H1 (cell line): ENCODE measurements at regions not wholly inside any gene's neighbourhood (a gene's known extent, or its start where the extent isn't known, plus 50 kb on each side); places are given as distances from the start of the nearest gene placed in this dataset.

Experiments used
- CTCF ChIA-PET: fragments of 300-600 bp; sonication (Branson Sonifier 250); formaldehyde crosslinking; loops from one replicate; lab custom pipeline; 2021; ENCODE audit not compliant: partially characterized antibody; lab: Charles Lee
- POLR2A ChIA-PET: fragments of 300-600 bp; sonication (Branson Sonifier 250); formaldehyde crosslinking; loops from one replicate; lab custom pipeline; 2021; ENCODE audit warnings: inconsistent platforms; ENCODE audit not compliant: partially characterized antibody; lab: Charles Lee
- DNase-seq, 2 experiments: peaks; one replicate each; pipeline versions ENCODE4 v3.0.0 to v3.0.0-alpha.2; 2010 to 2022; ENCODE audit warnings: low spot score in 2 of 2, low read depth in 1 of 2, mixed read lengths in 1 of 2
- FAIRE-seq: peaks from 2 replicates; lab custom pipeline; 2011; peaks lifted over from hg19 to GRCh38; lab: Jason Lieb, UNC
- H2AFZ ChIP-seq: 2 replicates; pipeline ENCODE4 v1.8.1; 2012; ENCODE audit warnings: low read length, inconsistent platforms
- H2AK5ac ChIP-seq: 2 replicates; pipeline ENCODE4 v1.6.1; 2013; ENCODE audit warnings: low read depth, low read length
- H2BK120ac ChIP-seq: replicated peaks from 2 replicates; pipeline ENCODE3; 2013; ENCODE audit warnings: low read depth, low read length, inconsistent platforms
- H2BK12ac ChIP-seq: 2 replicates; pipeline ENCODE4 v1.6.1; 2013; ENCODE audit warnings: low read depth, low read length
- H2BK15ac ChIP-seq: 2 replicates; pipeline ENCODE4 v1.6.1; 2013; ENCODE audit warnings: low read length
- H2BK20ac ChIP-seq: 2 replicates; pipeline ENCODE4 v1.6.1; 2013; ENCODE audit warnings: low read length
- H2BK5ac ChIP-seq: 2 replicates; pipeline ENCODE4 v1.6.1; 2013; ENCODE audit warnings: low read depth, low read length
- H3K14ac ChIP-seq: 2 replicates; pipeline ENCODE4 v1.6.1; 2013; ENCODE audit warnings: inconsistent platforms; ENCODE audit not compliant: insufficient read length
- H3K18ac ChIP-seq: 2 replicates; pipeline ENCODE4 v1.6.1; 2013; ENCODE audit warnings: low read length; ENCODE audit errors: extremely low read depth
- H3K23ac ChIP-seq: 2 replicates; pipeline ENCODE4 v1.6.1; 2013; ENCODE audit warnings: inconsistent platforms; ENCODE audit not compliant: insufficient read length
- H3K23me2 ChIP-seq: 2 replicates; pipeline ENCODE4 v1.6.1; 2013; ENCODE audit warnings: low read depth, low read length
- H3K27ac ChIP-seq: 2 replicates; pipeline ENCODE4 v1.6.1; 2011; ENCODE audit warnings: low read depth, low read length, inconsistent platforms
- H3K27me3 ChIP-seq, 4 experiments: replicated peaks in 1 of 4; 1 replicate in 1 of 4; 2 replicates in 3 of 4; pipeline versions ENCODE4 v1.6.1 to v1.8.1; 2011 to 2013; ENCODE audit warnings: low read length in 3 of 4, mild to moderate bottlenecking in 3 of 4, inconsistent platforms in 2 of 4, mixed read lengths in 2 of 4, moderate library complexity in 1 of 4; ENCODE audit not compliant: control insufficient read depth in 3 of 4, insufficient read depth in 3 of 4; ENCODE audit errors: extremely low read depth in 1 of 4
- H3K36me3 ChIP-seq, 4 experiments: 2 replicates each; pipeline versions ENCODE4 v1.6.1 to v1.8.1; 2011 to 2013; ENCODE audit warnings: mild to moderate bottlenecking in 4 of 4, low read length in 3 of 4, moderate library complexity in 2 of 4, control low read depth in 1 of 4, inconsistent platforms in 1 of 4; ENCODE audit not compliant: insufficient read depth in 4 of 4, control insufficient read depth in 2 of 4
- H3K4ac ChIP-seq: replicated peaks from 2 replicates; pipeline ENCODE3; 2013; ENCODE audit warnings: low read length, low read depth, mixed read lengths, inconsistent platforms; ENCODE audit not compliant: insufficient read length
- H3K4me1 ChIP-seq, 4 experiments: replicated peaks in 1 of 4; 1 replicate in 1 of 4; 2 replicates in 3 of 4; pipeline versions ENCODE4 v1.6.1 to v1.8.1; 2011 to 2013; ENCODE audit warnings: low read length in 3 of 4, inconsistent platforms in 2 of 4, mixed read lengths in 1 of 4; ENCODE audit not compliant: insufficient read depth in 4 of 4, control insufficient read depth in 3 of 4
- H3K4me2 ChIP-seq, 2 experiments: 2 replicates each; pipeline versions ENCODE4 v1.6.1 to v1.8.1; 2011 to 2013; ENCODE audit warnings: low read depth in 2 of 2, low read length in 2 of 2, control low read depth in 1 of 2, inconsistent platforms in 1 of 2, mild to moderate bottlenecking in 1 of 2; ENCODE audit not compliant: insufficient read depth in 1 of 2
- H3K4me3 ChIP-seq, 4 experiments: fragments of 200-600, 300-600 bp in 1 of 4; sonication (generic), shearing (Covaris generic), sonication (Bioruptor Twin) in 1 of 4; 2 replicates each; pipeline versions ENCODE4 v1.5.1 to v1.8.1; 2011 to 2016; ENCODE audit warnings: low read length in 4 of 4, low read depth in 3 of 4, control low read depth in 2 of 4, inconsistent platforms in 2 of 4, mild to moderate bottlenecking in 2 of 4, mixed read lengths in 1 of 4, moderate library complexity in 1 of 4; ENCODE audit not compliant: insufficient read depth in 2 of 4; ENCODE audit errors: extremely low read depth in 1 of 4
- H3K56ac ChIP-seq: replicated peaks from 2 replicates; pipeline ENCODE3; 2013; ENCODE audit warnings: low read depth, mild to moderate bottlenecking, mixed read lengths, low read length, inconsistent platforms; ENCODE audit not compliant: insufficient read length
- H3K79me1 ChIP-seq: 2 replicates; pipeline ENCODE4 v1.6.1; 2013; ENCODE audit warnings: low read depth, low read length, control low read depth
- H3K79me2 ChIP-seq, 2 experiments: 2 replicates each; pipeline versions ENCODE4 v1.6.1 to v1.8.1; 2012 to 2013; ENCODE audit warnings: low read length in 2 of 2, mild to moderate bottlenecking in 2 of 2, inconsistent platforms in 1 of 2; ENCODE audit not compliant: insufficient read depth in 2 of 2, control insufficient read depth in 1 of 2
- H3K9ac ChIP-seq, 4 experiments: replicated peaks in 1 of 4; 1 replicate in 1 of 4; 2 replicates in 3 of 4; pipeline versions ENCODE4 v1.6.1 to v1.8.1; 2011 to 2013; ENCODE audit warnings: low read depth in 3 of 4, low read length in 3 of 4, control low read depth in 2 of 4, mild to moderate bottlenecking in 2 of 4, moderate library complexity in 2 of 4, inconsistent platforms in 1 of 4; ENCODE audit errors: extremely low read depth in 1 of 4
- H3K9me3 ChIP-seq, 2 experiments: 2 replicates each; pipeline versions ENCODE4 v1.6.1 to v1.8.1; 2012 to 2013; ENCODE audit warnings: mild to moderate bottlenecking in 2 of 2, moderate library complexity in 2 of 2, control low read depth in 1 of 2, inconsistent platforms in 1 of 2, low read depth in 1 of 2, low read length in 1 of 2, mixed read lengths in 1 of 2; ENCODE audit not compliant: insufficient read depth in 2 of 2
- H4K20me1 ChIP-seq, 2 experiments: replicated peaks in 1 of 2; 2 replicates each; pipeline versions ENCODE3 to v1.8.1; 2011 to 2013; ENCODE audit warnings: inconsistent platforms in 2 of 2, low read length in 2 of 2, mild to moderate bottlenecking in 1 of 2; ENCODE audit not compliant: insufficient read depth in 2 of 2, control insufficient read depth in 1 of 2
- H4K5ac ChIP-seq: 2 replicates; pipeline ENCODE4 v1.6.1; 2013; ENCODE audit warnings: low read length, low read depth, mixed read lengths, inconsistent platforms; ENCODE audit not compliant: insufficient read length
- H4K8ac ChIP-seq: 2 replicates; pipeline ENCODE4 v1.8.0; 2013; ENCODE audit warnings: mild to moderate bottlenecking, moderate library complexity, low read length, inconsistent platforms; ENCODE audit not compliant: insufficient read depth; ENCODE audit errors: extremely low read depth
- H4K91ac ChIP-seq: replicated peaks from 2 replicates; pipeline ENCODE3; 2013; ENCODE audit warnings: low read length, mixed read lengths, inconsistent platforms; ENCODE audit not compliant: insufficient read length
- PHF8 ChIP-seq: fragments of 200-600 bp; sonication (generic); conservative IDR thresholded peaks from 2 replicates; pipeline ENCODE4 v1.7.1; 2012; ENCODE audit warnings: low read depth, mild to moderate bottlenecking, inconsistent platforms, low read length, moderate library complexity
- WGBS, 2 experiments: shearing (Covaris generic) in 1 of 2; methylation state at CpG; one replicate each; pipeline versions ENCODE4 v1.1.6 to v1.1.7; 2013 to 2015; ENCODE audit warnings: low lambda C conversion rate in 2 of 2, mixed read lengths in 2 of 2, inconsistent platforms in 1 of 2, low coverage in 1 of 2, missing lambda C conversion rate in 1 of 2; ENCODE audit not compliant: insufficient replicate concordance in 2 of 2, insufficient coverage in 1 of 2, insufficient read length in 1 of 2; ENCODE audit errors: extremely low coverage in 1 of 2, missing lambda C conversion rate in 1 of 2; 5-methylcytosine and 5-hydroxymethylcytosine counted together

DNA sequence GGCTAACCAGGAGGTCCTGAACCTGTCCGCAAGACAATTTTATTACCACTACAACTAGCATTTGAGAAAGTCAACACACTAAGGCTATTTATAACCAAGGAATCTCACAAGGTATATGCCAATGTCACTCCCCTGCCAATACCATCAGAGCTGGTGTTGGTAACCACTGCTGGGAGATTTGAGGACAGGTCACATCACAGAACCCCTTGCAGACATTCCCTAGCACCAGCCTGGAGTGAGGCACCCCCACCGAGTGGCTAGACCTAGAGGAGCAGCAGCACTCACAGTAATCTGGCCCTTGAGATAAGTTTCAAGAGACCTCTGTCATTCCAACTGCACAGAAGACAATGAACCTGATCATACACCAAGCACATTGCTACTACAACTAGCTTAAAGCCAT lies 483.2 kb downstream of the MMUT start:
- H2BK120ac ChIP-seq, result no peak overlapping the region
- WGBS, 2 experiments, result 88% methylated on average over 2 of the region's 2 CpGs; no CpG with 5 or more reads in 1 of the 2 experiments
- no peak for TF ChIP-seq PHF8

More for the DNA sequence above, 483.2 kb downstream of the MMUT start:
- no peak for DNase-seq
- no peak overlapping the region for H3K18ac ChIP-seq
- H4K20me1 ChIP-seq, result no peaks in the 10 kb centered on the region
- H3K27ac ChIP-seq, result no peak overlapping the region
- H3K23me2 ChIP-seq, result no peaks in the 10 kb centered on the region
- CTCF ChIA-PET, result interaction anchor here (1.1 to 1.7 kb wide), 2 partner anchors 214 to 430 kb away, joined by 3 to 4 read pairs; no protein-coding TSS in a partner anchor
- no peak overlapping the region for H3K23ac ChIP-seq
- no peak overlapping the region for H3K9ac ChIP-seq
- no peak overlapping the region for H3K4me2 ChIP-seq
- H2BK15ac ChIP-seq, result no peak overlapping the region
- H4K91ac ChIP-seq, result no peak overlapping the region
- H4K5ac ChIP-seq, result no peak overlapping the region
- H3K36me3 ChIP-seq, result no peaks in the 10 kb centered on the region
- no peak overlapping the region for H3K56ac ChIP-seq
- H2BK20ac ChIP-seq, result no peak overlapping the region
- H2AK5ac ChIP-seq, result no peak overlapping the region
- FAIRE-seq, result no peak
- H2AFZ ChIP-seq, result no peak overlapping the region
- H3K4me1 ChIP-seq, result no peaks in the 10 kb centered on the region
- H3K79me1 ChIP-seq, result no peaks in the 10 kb centered on the region
- no peaks in the 10 kb centered on the region for H3K79me2 ChIP-seq
- H3K9me3 ChIP-seq, result peaks cover 3 to 11% of the 10 kb centered on the region in 2 experiments; a peak in 2 of 4 replicates
- no peak overlapping the region for H3K4me3 ChIP-seq
- H3K14ac ChIP-seq, result no peak overlapping the region
- no peak overlapping the region for H3K4ac ChIP-seq
- POLR2A ChIA-PET, result no interaction called here
- no peak overlapping the region for H2BK12ac ChIP-seq
- no peak overlapping the region for H4K8ac ChIP-seq
- no peak overlapping the region for H2BK5ac ChIP-seq
- no peaks in the 10 kb centered on the region for H3K27me3 ChIP-seq
